ENCODE measurements at regions not wholly inside any gene's neighbourhood (a gene's known extent, or its start where the extent isn't known, plus 50 kb on each side); places are given as distances from the start of the nearest gene placed in this dataset.

- DNase-seq (ENCODE audit: low spot score) (no peak), ATAC-seq (no peak)
Measured at GRCh38 chr14:51394804-51395203, 154.8 kb downstream of the TMX1 start.

- DNase-seq (ENCODE audit: low spot score) (no peak), ATAC-seq (no peak)
Measured at GRCh38 chr14:51395361-51395849, 155.4 kb downstream of the TMX1 start.

GRCh38 chr14:51396222-51396815 lies 156.3 kb downstream of the TMX1 start:
- ATAC-seq (no peak), DNase-seq (ENCODE audit: low spot score) (no peak)

GRCh38 chr14:51398898-51399297 lies 158.9 kb downstream of the TMX1 start:
- DNase-seq (ENCODE audit: low spot score) (no peak), ATAC-seq (no peak)

GRCh38 chr14:51400139-51400538 lies 160.1 kb downstream of the TMX1 start:
- DNase-seq (ENCODE audit: low spot score) (no peak), ATAC-seq (no peak)

- no peak for DNase-seq (ENCODE audit: low spot score)
- no peak for ATAC-seq
Measured at GRCh38 chr14:51401272-51401671, 161.2 kb downstream of the TMX1 start.

GRCh38 chr14:51401756-51402155 lies 161.7 kb downstream of the TMX1 start:
- DNase-seq (ENCODE audit: low spot score) (no peak), ATAC-seq (no peak)

- ATAC-seq (no peak), DNase-seq (ENCODE audit: low spot score) (no peak)
Measured at GRCh38 chr14:51410897-51411296, 170.8 kb downstream of the TMX1 start.

GRCh38 chr14:51419685-51420084 lies 179.6 kb downstream of the TMX1 start:
- ATAC-seq: no peak
- DNase-seq (ENCODE audit: low spot score): no peak

GRCh38 chr14:51422704-51423103 lies 182.7 kb downstream of the TMX1 start:
- DNase-seq (ENCODE audit: low spot score): no peak
- ATAC-seq: no peak

- ATAC-seq (no peak), DNase-seq (ENCODE audit: low spot score) (no peak)
Measured at GRCh38 chr14:51424041-51424440, 184.0 kb downstream of the TMX1 start.

GRCh38 chr14:51424561-51425251 lies 184.7 kb downstream of the TMX1 start:
- ATAC-seq (peak; percentile 74), DNase-seq (ENCODE audit: low spot score) (no peak)

GRCh38 chr14:51428981-51429380 lies 188.9 kb downstream of the TMX1 start:
- DNase-seq (ENCODE audit: low spot score) (no peak), ATAC-seq (no peak)

- ATAC-seq (no peak), DNase-seq (ENCODE audit: low spot score) (no peak)
Measured at GRCh38 chr14:51430079-51430478, 190.0 kb downstream of the TMX1 start.

- peak; percentile 55 for ATAC-seq
- DNase-seq (ENCODE audit: low spot score): no peak
Measured at GRCh38 chr14:51430633-51431032, 190.6 kb downstream of the TMX1 start.

- peak; percentile 71 for ATAC-seq
- no peak for DNase-seq (ENCODE audit: low spot score)
Measured at GRCh38 chr14:51431033-51431709, 191.1 kb downstream of the TMX1 start.

GRCh38 chr14:51431741-51432140 lies 191.7 kb downstream of the TMX1 start:
- no peak for ATAC-seq
- no peak for DNase-seq (ENCODE audit: low spot score)

GRCh38 chr14:51432302-51432948 lies 192.4 kb downstream of the TMX1 start:
- ATAC-seq: peak; percentile 75
- no peak for DNase-seq (ENCODE audit: low spot score)

- ATAC-seq (no peak), DNase-seq (ENCODE audit: low spot score) (no peak)
Measured at GRCh38 chr14:51436630-51437029, 196.6 kb downstream of the TMX1 start.

- no peak for DNase-seq (ENCODE audit: low spot score)
- ATAC-seq: no peak
Measured at GRCh38 chr14:51439896-51440295, 199.8 kb downstream of the TMX1 start.

GRCh38 chr14:51441001-51441400 lies 201.0 kb downstream of the TMX1 start:
- no peak for ATAC-seq

More at GRCh38 chr14:51441001-51441400, 201.0 kb downstream of the TMX1 start:
- DNase-seq (ENCODE audit: low spot score): no peak
